ENCODE measurements at regions not wholly inside any gene's neighbourhood (a gene's known extent, or its start where the extent isn't known, plus 50 kb on each side); places are given as distances from the start of the nearest gene placed in this dataset.

DNA sequence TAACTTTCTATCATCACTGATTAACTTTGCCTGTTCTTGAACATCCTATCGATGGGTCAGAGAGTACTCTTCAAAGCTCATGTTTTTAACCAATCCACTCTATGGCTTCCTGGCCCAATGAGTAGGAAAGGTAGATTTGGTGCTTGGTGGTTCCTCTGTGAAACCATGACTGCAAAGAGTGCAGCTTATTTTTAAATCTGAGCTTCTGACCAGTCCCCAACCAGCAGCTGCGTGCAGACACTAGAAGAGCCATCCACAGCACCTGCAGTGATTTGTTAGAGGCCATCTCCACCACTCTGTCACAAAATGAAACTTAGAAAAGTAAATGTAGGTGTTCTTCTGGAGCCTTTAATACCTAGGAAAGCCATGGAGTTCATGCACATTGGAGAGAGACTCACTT is 107.3 kb upstream of the WWC1 start:
- TF ChIP-seq CTCF (IDR thresholded peaks at IDR 0.05) (no peak), POLR2A (IDR thresholded peaks at IDR 0.05) (no peak)

All from thyroid gland (tissue), 4 donors.